Ishikawa (cell line): ENCODE measurements at regions not wholly inside any gene's neighbourhood (a gene's known extent, or its start where the extent isn't known, plus 50 kb on each side); places are given as distances from the start of the nearest gene placed in this dataset.

Source experiments
- CEBPB ChIP-seq: IDR thresholded peaks from 2 replicates; pipeline ENCODE4 v1.6.1; 2012
- CREB1 ChIP-seq: IDR thresholded peaks from 2 replicates; pipeline ENCODE4 v1.6.1; 2012; ENCODE audit warnings: low read depth
- EP300 ChIP-seq: IDR thresholded peaks from 2 replicates; pipeline ENCODE4 v1.6.1; 2012; ENCODE audit warnings: borderline replicate concordance
- FOXM1 ChIP-seq: IDR thresholded peaks from 2 replicates; pipeline ENCODE4 v1.6.1; 2012; ENCODE audit warnings: low read depth, borderline replicate concordance
- MAX ChIP-seq: IDR thresholded peaks from 2 replicates; pipeline ENCODE4 v1.6.1; 2012
- NFIC ChIP-seq: IDR thresholded peaks from 2 replicates; pipeline ENCODE4 v1.6.1; 2012
- RAD21 ChIP-seq: IDR thresholded peaks from 2 replicates; pipeline ENCODE4 v1.6.1; 2012; ENCODE audit warnings: low read depth
- TEAD4 ChIP-seq: IDR thresholded peaks from 2 replicates; pipeline ENCODE4 v1.6.1; 2012
- USF1 ChIP-seq: IDR thresholded peaks from 2 replicates; pipeline ENCODE4 v1.6.1; 2012
- YY1 ChIP-seq: IDR thresholded peaks from 2 replicates; pipeline ENCODE4 v1.6.1; 2012; ENCODE audit warnings: low read depth
- ZBTB7A ChIP-seq: IDR thresholded peaks from 2 replicates; pipeline ENCODE4 v1.6.1; 2012; ENCODE audit warnings: low read depth

GRCh38 chr17:12247761-12248160, 227.1 kb downstream of the MAP2K4 start:
- no peak for TF ChIP-seq FOXM1
- no peak for TF ChIP-seq YY1
- no peak for TF ChIP-seq MAX
- no peak for TF ChIP-seq EP300
- no peak for TF ChIP-seq RAD21
- TF ChIP-seq ZBTB7A, result no peak
- TF ChIP-seq NFIC, result no peak
- TF ChIP-seq TEAD4, result no peak
- TF ChIP-seq USF1, result no peak
- no peak for TF ChIP-seq CEBPB
- no peak for TF ChIP-seq CREB1
